Activated naive CD4-positive, alpha-beta T cell treated with anti-CD3 and anti-CD28 coated beads, Interleukin-2, amount 50 U/mL, for 72 hours (primary cell): ENCODE measurements at regions not wholly inside any gene's neighbourhood (a gene's known extent, or its start where the extent isn't known, plus 50 kb on each side); places are given as distances from the start of the nearest gene placed in this dataset.
"Not testable (repeated sequence)": the region's sequence is repeated elsewhere in the genome, so short reads cannot be mapped to it uniquely, and the experiment has no call there.

Source experiments
- ATAC-seq, 2 donors: fragments of 150-1000 bp; cut with Tn5 transposase; 2 replicates each; pipeline ENCODE4 v1.10.0; 2021; ENCODE audit warnings: mild to moderate bottlenecking in 2 of 2, moderate library complexity in 2 of 2
- DNase-seq, 2 donors: peaks; one replicate each; pipeline ENCODE4 v3.0.0; 2021 to 2022; ENCODE audit warnings: low spot score in 2 of 2
- H3K27ac Mint-ChIP-seq, 2 donors: one replicate each; pipeline ENCODE4 v1.8.0; 2022; ENCODE audit warnings: mild to moderate bottlenecking in 2 of 2, mixed read lengths in 2 of 2
- H3K36me3 Mint-ChIP-seq, 2 donors: one replicate each; pipeline ENCODE4 v1.8.0; 2022; ENCODE audit warnings: mixed read lengths in 2 of 2
- H3K9me3 Mint-ChIP-seq, 2 donors: one replicate each; pipeline ENCODE4 v1.8.0; 2022; ENCODE audit warnings: mixed read lengths in 2 of 2

DNA sequence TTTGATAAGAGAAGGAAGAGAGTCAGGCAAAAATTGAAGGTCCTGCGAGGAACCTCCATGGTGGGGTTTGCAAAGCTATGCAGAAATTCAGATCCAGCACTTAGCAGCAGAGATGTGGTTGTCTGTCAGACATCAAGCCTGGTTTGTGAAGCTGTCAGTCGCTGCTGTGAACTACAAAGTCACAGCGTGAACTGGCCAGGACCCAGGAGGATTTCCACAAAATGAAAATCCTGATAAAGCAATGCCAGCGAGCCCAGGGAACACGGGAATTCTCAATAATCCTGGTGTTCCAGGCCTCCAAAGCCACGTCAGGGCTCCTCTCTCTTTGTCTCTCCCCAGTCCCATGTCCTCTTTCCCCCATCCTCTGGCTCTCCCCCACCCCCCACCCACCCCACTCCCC, 296.9 kb upstream of the GADL1 start:
- DNase-seq: no peak
- peaks cover 5 to 13% of the 10 kb centered on the region in 2 donors for H3K9me3 Mint-ChIP-seq
- no peak for ATAC-seq
- H3K36me3 Mint-ChIP-seq: peaks cover 5% of the 10 kb centered on the region in 2 donors
- no peak overlapping the region for H3K27ac Mint-ChIP-seq

GRCh38 chr3:31193429-31193828, 299.0 kb upstream of the GADL1 start:
- H3K27ac Mint-ChIP-seq: no peak overlapping the region
- peaks cover 5% of the 10 kb centered on the region in 2 donors for H3K36me3 Mint-ChIP-seq
- H3K9me3 Mint-ChIP-seq: peaks cover 5 to 13% of the 10 kb centered on the region in 2 donors
- ATAC-seq (peak; percentile 33 to 84), DNase-seq (no peak)

GRCh38 chr3:31193871-31194270, 299.4 kb upstream of the GADL1 start:
- peak overlapping the region in 1 of 2 donors; percentile 18 for H3K27ac Mint-ChIP-seq
- no peak for DNase-seq
- H3K36me3 Mint-ChIP-seq: peaks cover 5% of the 10 kb centered on the region in 2 donors
- no peak for ATAC-seq
- peaks cover 5 to 13% of the 10 kb centered on the region in 2 donors for H3K9me3 Mint-ChIP-seq

DNA sequence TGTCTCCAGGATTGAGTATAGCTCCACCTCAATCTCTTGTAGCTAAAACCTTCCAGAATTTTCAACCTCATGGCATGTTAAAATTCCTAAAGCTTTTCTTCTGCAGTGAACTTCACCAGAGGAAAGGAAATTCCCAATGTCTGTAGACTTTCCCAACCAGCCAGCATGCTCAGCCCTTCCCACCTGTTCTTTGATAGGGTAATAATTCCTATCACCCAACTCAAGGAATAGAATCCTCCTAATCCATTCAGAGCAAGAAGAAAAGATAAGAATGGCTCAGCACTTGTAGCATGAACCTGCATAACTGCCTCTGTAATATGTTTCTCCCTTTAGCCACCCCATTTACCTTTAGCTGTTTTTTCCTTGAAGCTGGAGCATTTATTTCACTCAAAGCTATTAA, 301.8 kb upstream of the GADL1 start:
- DNase-seq (no peak), ATAC-seq (no peak)
- H3K27ac Mint-ChIP-seq: no peak overlapping the region
- H3K36me3 Mint-ChIP-seq: peaks cover 5% of the 10 kb centered on the region in 2 donors
- H3K9me3 Mint-ChIP-seq: peaks cover 5 to 16% of the 10 kb centered on the region in 2 donors

GRCh38 chr3:31196881-31197364, 302.5 kb upstream of the GADL1 start:
- DNase-seq (no peak), ATAC-seq (no peak)
- Mint-ChIP-seq H3K9me3 (peaks cover 5 to 14% of the 10 kb centered on the region in 2 donors), H3K36me3 (peaks cover 5% of the 10 kb centered on the region in 2 donors), H3K27ac (no peak overlapping the region)

DNA sequence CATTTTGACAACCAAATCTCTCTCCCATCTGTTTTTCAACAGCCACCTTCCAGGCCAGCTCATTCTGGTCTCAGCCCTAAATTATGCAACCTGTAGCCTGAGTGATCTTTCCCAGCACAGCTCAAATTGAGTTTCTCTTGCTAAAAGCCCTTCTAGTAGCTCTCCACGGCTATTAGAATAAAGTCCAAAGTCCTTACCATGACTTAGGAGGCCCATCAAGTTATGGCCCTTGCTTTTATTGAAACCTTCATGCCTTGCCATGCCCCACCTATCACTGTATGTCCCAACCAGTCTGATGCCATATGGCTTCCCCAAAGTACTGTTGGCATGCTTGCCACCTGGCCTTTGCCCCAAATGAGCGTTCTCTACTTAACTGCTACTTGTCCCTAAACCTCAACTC, 303.5 kb upstream of the GADL1 start:
- H3K36me3 Mint-ChIP-seq: peaks cover 5% of the 10 kb centered on the region in 2 donors

DNA sequence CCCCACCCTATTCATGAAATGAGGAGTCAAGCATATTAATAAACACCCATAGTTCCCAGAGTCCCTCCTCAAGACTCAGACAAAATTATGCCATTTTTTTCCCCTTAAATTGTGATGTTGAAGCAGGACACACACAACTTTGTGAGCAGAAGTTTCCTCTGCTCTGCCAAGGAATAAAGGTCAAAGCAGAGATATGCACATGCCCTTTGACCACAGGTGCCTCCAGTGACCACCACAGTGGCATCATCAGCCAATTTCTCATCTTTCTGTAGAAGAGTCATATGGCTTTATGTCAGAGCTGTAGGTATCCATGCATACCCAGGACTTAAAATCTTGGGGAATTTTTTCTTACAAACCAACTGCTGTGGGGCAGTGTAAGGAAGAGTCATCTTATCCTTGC, 304.4 kb upstream of the GADL1 start:
- Mint-ChIP-seq H3K36me3 (no peaks in the 10 kb centered on the region), H3K9me3 (peaks cover 0 to 3% of the 10 kb centered on the region in 2 donors), H3K27ac (no peak overlapping the region)
- DNase-seq: no peak
- peak in 1 of 2 donors; percentile 20 for ATAC-seq

More for the DNA sequence above, 303.5 kb upstream of the GADL1 start:
- H3K9me3 Mint-ChIP-seq: peaks cover 5 to 9% of the 10 kb centered on the region in 2 donors
- no peak overlapping the region for H3K27ac Mint-ChIP-seq
- ATAC-seq (no peak), DNase-seq (no peak)

GRCh38 chr3:31203960-31204795, 309.7 kb upstream of the GADL1 start:
- peaks cover 0 to 19% of the 10 kb centered on the region in 2 donors for H3K9me3 Mint-ChIP-seq
- H3K27ac Mint-ChIP-seq: no peak overlapping the region
- no peak for ATAC-seq
- peaks cover 0 to 21% of the 10 kb centered on the region in 2 donors for H3K36me3 Mint-ChIP-seq
- DNase-seq: no peak

GRCh38 chr3:31204796-31205056, 310.3 kb upstream of the GADL1 start:
- not testable (repeated sequence) for ATAC-seq, DNase-seq
- peaks cover 0 to 23% of the 10 kb centered on the region in 2 donors for H3K9me3 Mint-ChIP-seq

DNA sequence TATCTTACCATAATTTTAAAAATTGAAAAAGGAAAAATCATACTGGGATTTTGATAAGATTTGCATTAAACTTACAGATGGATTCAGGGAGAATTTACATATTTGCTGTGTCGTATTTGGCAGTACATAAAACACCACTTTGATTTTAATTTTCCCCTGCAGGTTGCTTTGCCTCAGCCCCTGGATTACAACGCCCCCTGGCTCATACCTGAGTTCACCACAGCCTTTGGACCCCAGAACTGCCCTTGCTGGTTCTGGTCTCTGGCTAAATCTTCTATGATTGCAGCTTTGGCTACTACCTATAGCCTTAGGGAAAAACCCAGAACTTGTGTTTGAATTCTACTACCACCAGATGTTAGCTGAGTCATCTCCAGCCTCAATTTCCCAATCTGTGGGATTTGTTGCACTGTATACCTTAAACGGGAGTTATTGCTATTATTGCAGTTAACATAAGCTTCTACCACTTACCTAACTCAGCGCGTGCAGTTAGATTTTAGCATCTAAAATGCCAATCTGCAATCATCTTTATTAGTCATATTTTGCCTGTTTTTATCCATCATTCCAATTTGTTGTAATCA, 315.7 kb upstream of the GADL1 start:
- no peak overlapping the region for H3K27ac Mint-ChIP-seq
- DNase-seq: no peak
- H3K36me3 Mint-ChIP-seq: peaks cover 0 to 18% of the 10 kb centered on the region in 2 donors
- ATAC-seq: no peak
- H3K9me3 Mint-ChIP-seq: peaks cover 0 to 18% of the 10 kb centered on the region in 2 donors

More at GRCh38 chr3:31204796-31205056, 310.3 kb upstream of the GADL1 start:
- peaks cover 0 to 21% of the 10 kb centered on the region in 2 donors for H3K36me3 Mint-ChIP-seq
- not testable (repeated sequence) for H3K27ac Mint-ChIP-seq

DNA sequence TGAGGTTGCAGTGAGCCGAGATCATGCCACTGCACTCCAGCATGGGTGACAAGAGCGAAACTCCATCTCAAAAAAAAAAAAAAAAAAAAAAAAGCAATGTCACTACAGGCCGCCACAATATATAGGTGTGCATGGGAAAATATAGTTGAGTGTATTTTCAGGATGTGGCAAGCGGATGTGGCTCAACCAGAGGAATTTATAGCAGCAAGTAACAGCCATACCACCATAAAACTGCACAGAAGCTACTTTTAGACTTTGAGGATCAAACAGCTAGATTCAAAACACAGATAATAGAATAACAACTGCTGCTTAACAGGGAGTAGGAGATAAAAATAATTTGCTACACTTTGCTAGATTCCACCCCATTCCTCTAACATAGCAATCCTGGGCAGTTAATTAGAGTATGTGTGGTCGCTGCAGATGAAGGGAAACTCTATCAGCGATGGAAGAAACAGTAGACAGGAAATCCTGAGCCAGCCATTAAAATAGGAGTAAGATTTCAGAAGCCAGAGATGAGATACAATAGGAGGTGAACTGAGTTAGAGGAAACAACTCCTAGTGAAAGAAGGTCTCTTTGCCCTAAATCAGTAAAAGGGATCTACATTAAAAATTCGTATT, 318.7 kb upstream of the STT3B start:
- ATAC-seq: peak; percentile 31 to 39

GRCh38 chr3:31218082-31218481, 314.6 kb upstream of the STT3B start:
- H3K27ac Mint-ChIP-seq: no peak overlapping the region
- ATAC-seq: peak; percentile 72 to 94

More for the DNA sequence above, 318.7 kb upstream of the STT3B start:
- no peak for DNase-seq
- Mint-ChIP-seq H3K9me3 (peaks cover 0 to 8% of the 10 kb centered on the region in 2 donors), H3K27ac (peak overlapping the region in 1 of 2 donors; percentile 39), H3K36me3 (no peaks in the 10 kb centered on the region)

GRCh38 chr3:31219131-31219843, 313.4 kb upstream of the STT3B start:
- Mint-ChIP-seq H3K36me3 (peaks cover 0 to 11% of the 10 kb centered on the region in 2 donors), H3K27ac (peak overlapping the region in 1 of 2 donors; percentile 22), H3K9me3 (peaks cover 0 to 9% of the 10 kb centered on the region in 2 donors)
- ATAC-seq (peak in 1 of 2 donors; percentile 43), DNase-seq (no peak)

More at GRCh38 chr3:31218082-31218481, 314.6 kb upstream of the STT3B start:
- DNase-seq: no peak
- peaks cover 0 to 9% of the 10 kb centered on the region in 2 donors for H3K9me3 Mint-ChIP-seq
- peaks cover 0 to 11% of the 10 kb centered on the region in 2 donors for H3K36me3 Mint-ChIP-seq

DNA sequence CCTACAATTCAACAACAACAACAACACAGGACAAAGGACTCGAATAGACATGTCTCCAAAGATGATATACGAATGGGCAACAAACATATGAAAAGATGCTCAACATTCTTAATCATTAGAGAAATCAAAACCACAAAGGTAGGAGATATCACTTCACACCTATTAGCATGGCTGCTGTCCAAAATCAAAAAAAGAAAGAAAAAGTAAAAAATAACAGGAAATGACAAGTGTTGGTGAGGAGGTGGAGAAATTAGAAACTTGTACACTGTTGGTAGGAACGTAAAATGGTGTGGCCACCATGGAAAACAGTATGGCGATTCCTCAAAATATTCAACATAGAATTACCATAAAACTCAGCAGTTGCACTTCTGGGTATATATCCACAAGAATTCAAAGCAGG, 312.3 kb upstream of the STT3B start:
- Mint-ChIP-seq H3K36me3 (peaks cover 0 to 11% of the 10 kb centered on the region in 2 donors), H3K9me3 (peaks cover 0 to 9% of the 10 kb centered on the region in 2 donors), H3K27ac (no peak overlapping the region)
- DNase-seq (no peak), ATAC-seq (no peak)

DNA sequence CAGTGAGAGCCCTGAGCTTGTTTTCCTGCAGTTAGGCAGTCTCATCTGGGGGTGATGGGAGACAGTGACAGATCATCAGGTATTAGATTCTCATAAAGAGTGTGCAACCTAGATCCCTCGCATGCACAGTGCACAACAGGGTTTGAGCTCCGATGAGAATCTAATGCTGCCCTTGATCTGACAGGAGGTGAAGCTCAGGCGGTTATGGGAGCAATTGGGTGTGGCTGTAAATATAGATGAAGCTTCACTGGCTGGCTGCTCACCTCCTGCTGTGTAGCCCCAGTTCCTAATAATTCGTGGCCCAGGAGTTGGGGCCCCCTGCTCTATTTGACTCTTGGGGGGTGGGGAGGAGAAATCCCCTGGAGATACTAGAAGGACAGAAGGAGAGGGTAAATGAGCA, 309.4 kb upstream of the STT3B start:
- ATAC-seq: no peak
- Mint-ChIP-seq H3K9me3 (peaks cover 0 to 9% of the 10 kb centered on the region in 2 donors), H3K27ac (peak overlapping the region in 1 of 2 donors; percentile 56), H3K36me3 (peaks cover 0 to 29% of the 10 kb centered on the region in 2 donors)
- DNase-seq: no peak

GRCh38 chr3:31224936-31225335, 307.8 kb upstream of the STT3B start:
- H3K9me3 Mint-ChIP-seq: peaks cover 0 to 12% of the 10 kb centered on the region in 2 donors
- peaks cover 0 to 34% of the 10 kb centered on the region in 2 donors for H3K36me3 Mint-ChIP-seq
- DNase-seq (no peak), ATAC-seq (no peak)
- H3K27ac Mint-ChIP-seq: no peak overlapping the region
